Uterus (tissue), 2 donors: ENCODE measurements at regions not wholly inside any gene's neighbourhood (a gene's known extent, or its start where the extent isn't known, plus 50 kb on each side); places are given as distances from the start of the nearest gene placed in this dataset.

Experiments used
- CTCF ChIP-seq, 4 experiments: fragments of 200-600 bp in 2 of 4; fragments of 450-650 bp in 2 of 4; sonication (generic) in 2 of 4; IDR thresholded peaks; one replicate each; pipeline ENCODE4 v1.5.1; 2016 to 2019; ENCODE audit warnings: antibody characterized with exemption in 4 of 4, mild to moderate bottlenecking in 2 of 4, moderate library complexity in 1 of 4
- POLR2A ChIP-seq, 2 donors: fragments of 450-650 bp; IDR thresholded peaks; one replicate each; pipeline ENCODE4 v1.6.1; 2016; ENCODE audit warnings: antibody characterized with exemption in 2 of 2, mild to moderate bottlenecking in 1 of 2, moderate library complexity in 1 of 2

- TF ChIP-seq CTCF (IDR thresholded peaks at IDR 0.05): no peak
- no peak for TF ChIP-seq POLR2A (IDR thresholded peaks at IDR 0.05)
These were observed 95.1 kb downstream of the METRNL start for GRCh38 chr17:83174362-83175118.
